Suprapubic skin (tissue), 4 donors: ENCODE measurements at regions not wholly inside any gene's neighbourhood (a gene's known extent, or its start where the extent isn't known, plus 50 kb on each side); places are given as distances from the start of the nearest gene placed in this dataset.

Experiments
- DNase-seq, 2 donors: peaks; one replicate each; pipeline ENCODE4 v3.0.0-alpha.2; 2019; ENCODE audit warnings: low spot score in 2 of 2
- H3K27ac ChIP-seq: fragments of 200-600 bp; sonication (generic); one replicate; pipeline ENCODE4 v1.5.1; 2019
- H3K27me3 ChIP-seq: fragments of 200-600 bp; sonication (generic); one replicate; pipeline ENCODE4 v1.5.1; 2019
- H3K36me3 ChIP-seq: fragments of 200-600 bp; sonication (generic); one replicate; pipeline ENCODE4 v1.5.1; 2019
- H3K4me1 ChIP-seq: fragments of 200-600 bp; sonication (generic); one replicate; pipeline ENCODE4 v1.5.1; 2019
- H3K4me3 ChIP-seq: fragments of 200-600 bp; sonication (generic); one replicate; pipeline ENCODE4 v1.5.1; 2019; ENCODE audit warnings: mild to moderate bottlenecking
- H3K9me3 ChIP-seq: fragments of 200-600 bp; sonication (generic); one replicate; pipeline ENCODE4 v1.5.1; 2019
- EP300 ChIP-seq: sonication (generic); formaldehyde crosslinking; IDR thresholded peaks from one replicate; pipeline ENCODE4 v1.6.1; 2017; ENCODE audit warnings: antibody characterized with exemption
- POLR2A ChIP-seq, 2 donors: fragments of 450-650 bp; IDR thresholded peaks; one replicate each; pipeline ENCODE4 v1.6.1; 2017; ENCODE audit warnings: antibody characterized with exemption in 2 of 2, mild to moderate bottlenecking in 2 of 2, moderate library complexity in 2 of 2
- POLR2AphosphoS5 ChIP-seq, 3 donors: sonication (generic); formaldehyde crosslinking; IDR thresholded peaks; one replicate each; pipeline ENCODE4 v1.6.1; 2017; ENCODE audit warnings: antibody characterized with exemption in 3 of 3
- WGBS: methylation state at CpG from one replicate; pipeline ENCODE4 v1.1.5; 2018; 5-methylcytosine and 5-hydroxymethylcytosine counted together
- TF ChIP-seq, protein P1 (sequence below), 2 donors: fragments of 200-600 bp in 1 of 2; fragments of 450-650 bp in 1 of 2; sonication (generic) in 1 of 2; IDR thresholded peaks; one replicate each; pipeline ENCODE4 v1.5.1; 2016 to 2019; ENCODE audit warnings: antibody characterized with exemption in 2 of 2, mild to moderate bottlenecking in 1 of 2, moderate library complexity in 1 of 2

DNA sequence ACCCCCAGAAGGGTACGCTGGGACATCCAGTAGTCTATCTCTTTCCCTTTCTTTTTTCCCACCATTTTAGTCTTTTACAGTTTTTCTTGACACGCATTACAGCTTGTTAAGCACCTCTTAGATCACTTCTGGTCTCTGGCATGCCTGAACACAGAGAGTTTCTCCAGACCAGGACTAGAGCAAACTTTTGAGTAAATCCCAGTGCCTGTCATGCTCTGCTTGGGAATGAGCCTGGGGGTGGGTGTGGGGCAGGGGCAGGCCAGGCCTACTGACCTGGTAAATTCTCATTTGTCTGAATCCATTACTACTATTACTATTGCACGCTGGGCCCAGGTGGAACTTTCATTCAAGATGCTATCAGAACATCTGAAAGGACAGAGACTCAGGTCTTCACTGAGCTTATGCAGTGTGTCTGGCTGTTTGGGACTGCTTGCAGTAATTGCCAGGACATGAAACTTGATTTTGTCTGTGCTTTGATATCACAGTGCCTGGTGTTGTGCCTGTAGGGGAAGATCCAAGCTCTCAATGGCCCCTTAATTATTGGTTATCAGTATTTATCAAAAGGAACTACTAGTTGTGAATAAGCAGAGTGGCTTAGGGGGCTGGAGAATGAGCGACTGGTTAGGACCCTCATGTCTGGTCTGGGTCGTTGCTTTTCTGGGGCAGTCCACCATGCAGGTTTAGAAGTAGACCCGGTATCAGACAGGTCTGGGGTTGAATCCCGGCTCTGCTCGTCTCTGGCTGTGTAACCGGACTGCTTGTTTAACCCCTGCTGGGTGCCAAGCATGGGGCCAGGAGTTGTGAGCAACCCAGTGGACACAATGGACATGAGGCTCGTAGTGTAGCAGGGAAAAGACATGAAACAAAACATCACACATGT, 196.1 kb upstream of the TLE3 start:
- H3K4me1 ChIP-seq, result peaks cover 16% of the 10 kb centered on the region
- no peak for DNase-seq
- H3K27ac ChIP-seq, result no peak overlapping the region
- H3K36me3 ChIP-seq, result no peaks in the 10 kb centered on the region
- H3K27me3 ChIP-seq, result no peaks in the 10 kb centered on the region
- 94% methylated on average over 10 of the region's 10 CpGs for WGBS
- no peaks in the 10 kb centered on the region for H3K9me3 ChIP-seq
- no peak for TF ChIP-seq EP300
- TF ChIP-seq POLR2A (IDR thresholded peaks at IDR 0.05), result no peak
- no peak for TF ChIP-seq POLR2AphosphoS5 (IDR thresholded peaks at IDR 0.05)
- TF ChIP-seq, protein P1, sequence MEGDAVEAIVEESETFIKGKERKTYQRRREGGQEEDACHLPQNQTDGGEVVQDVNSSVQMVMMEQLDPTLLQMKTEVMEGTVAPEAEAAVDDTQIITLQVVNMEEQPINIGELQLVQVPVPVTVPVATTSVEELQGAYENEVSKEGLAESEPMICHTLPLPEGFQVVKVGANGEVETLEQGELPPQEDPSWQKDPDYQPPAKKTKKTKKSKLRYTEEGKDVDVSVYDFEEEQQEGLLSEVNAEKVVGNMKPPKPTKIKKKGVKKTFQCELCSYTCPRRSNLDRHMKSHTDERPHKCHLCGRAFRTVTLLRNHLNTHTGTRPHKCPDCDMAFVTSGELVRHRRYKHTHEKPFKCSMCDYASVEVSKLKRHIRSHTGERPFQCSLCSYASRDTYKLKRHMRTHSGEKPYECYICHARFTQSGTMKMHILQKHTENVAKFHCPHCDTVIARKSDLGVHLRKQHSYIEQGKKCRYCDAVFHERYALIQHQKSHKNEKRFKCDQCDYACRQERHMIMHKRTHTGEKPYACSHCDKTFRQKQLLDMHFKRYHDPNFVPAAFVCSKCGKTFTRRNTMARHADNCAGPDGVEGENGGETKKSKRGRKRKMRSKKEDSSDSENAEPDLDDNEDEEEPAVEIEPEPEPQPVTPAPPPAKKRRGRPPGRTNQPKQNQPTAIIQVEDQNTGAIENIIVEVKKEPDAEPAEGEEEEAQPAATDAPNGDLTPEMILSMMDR (IDR thresholded peaks at IDR 0.05), result no peak
- H3K4me3 ChIP-seq, result no peak overlapping the region

DNA sequence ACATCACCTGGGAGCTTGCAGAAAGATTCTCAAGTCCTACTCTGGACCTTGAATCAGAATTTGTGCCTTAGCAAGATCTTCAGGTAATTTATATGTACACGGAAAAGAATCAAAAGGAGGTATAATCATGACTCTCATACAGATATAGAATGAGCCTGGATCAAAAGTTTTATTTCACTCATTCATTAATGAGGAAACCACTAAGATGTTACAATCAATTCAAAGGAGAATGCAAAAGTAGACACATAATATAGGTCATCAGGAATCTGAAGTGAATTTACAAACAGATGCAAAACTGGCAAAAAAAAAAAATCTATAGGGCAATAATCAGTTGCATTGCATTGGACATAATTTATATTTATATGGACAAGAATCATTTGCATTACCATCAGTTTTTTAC, 195.4 kb upstream of the TLE3 start:
- Histone ChIP-seq H3K27ac (no peak overlapping the region), H3K9me3 (no peaks in the 10 kb centered on the region), H3K4me1 (peaks cover 16% of the 10 kb centered on the region), H3K27me3 (no peaks in the 10 kb centered on the region), H3K4me3 (no peak overlapping the region), H3K36me3 (no peaks in the 10 kb centered on the region)
- DNase-seq, result no peak
- TF ChIP-seq, protein P1 (IDR thresholded peaks at IDR 0.05), result no peak
- no peak for TF ChIP-seq POLR2A (IDR thresholded peaks at IDR 0.05)
- TF ChIP-seq EP300, result no peak
- no peak for TF ChIP-seq POLR2AphosphoS5 (IDR thresholded peaks at IDR 0.05)
- WGBS, result 97% methylated on average over 1 of the region's 1 CpG

- 53% methylated on average over 9 of the region's 12 CpGs for WGBS
- no peaks in the 10 kb centered on the region for H3K27me3 ChIP-seq
- H3K27ac ChIP-seq, result no peak overlapping the region
- DNase-seq, result no peak
- no peak overlapping the region for H3K4me3 ChIP-seq
- TF ChIP-seq EP300 (no peak), POLR2AphosphoS5 (IDR thresholded peaks at IDR 0.05) (no peak), POLR2A (IDR thresholded peaks at IDR 0.05) (no peak)
- TF ChIP-seq, protein P1 (IDR thresholded peaks at IDR 0.05), result no peak
- no peaks in the 10 kb centered on the region for H3K36me3 ChIP-seq
- H3K4me1 ChIP-seq, result peaks cover 16% of the 10 kb centered on the region
- no peaks in the 10 kb centered on the region for H3K9me3 ChIP-seq
Observed at GRCh38 chr15:70292076-70292760, 194.5 kb upstream of the TLE3 start.

DNA sequence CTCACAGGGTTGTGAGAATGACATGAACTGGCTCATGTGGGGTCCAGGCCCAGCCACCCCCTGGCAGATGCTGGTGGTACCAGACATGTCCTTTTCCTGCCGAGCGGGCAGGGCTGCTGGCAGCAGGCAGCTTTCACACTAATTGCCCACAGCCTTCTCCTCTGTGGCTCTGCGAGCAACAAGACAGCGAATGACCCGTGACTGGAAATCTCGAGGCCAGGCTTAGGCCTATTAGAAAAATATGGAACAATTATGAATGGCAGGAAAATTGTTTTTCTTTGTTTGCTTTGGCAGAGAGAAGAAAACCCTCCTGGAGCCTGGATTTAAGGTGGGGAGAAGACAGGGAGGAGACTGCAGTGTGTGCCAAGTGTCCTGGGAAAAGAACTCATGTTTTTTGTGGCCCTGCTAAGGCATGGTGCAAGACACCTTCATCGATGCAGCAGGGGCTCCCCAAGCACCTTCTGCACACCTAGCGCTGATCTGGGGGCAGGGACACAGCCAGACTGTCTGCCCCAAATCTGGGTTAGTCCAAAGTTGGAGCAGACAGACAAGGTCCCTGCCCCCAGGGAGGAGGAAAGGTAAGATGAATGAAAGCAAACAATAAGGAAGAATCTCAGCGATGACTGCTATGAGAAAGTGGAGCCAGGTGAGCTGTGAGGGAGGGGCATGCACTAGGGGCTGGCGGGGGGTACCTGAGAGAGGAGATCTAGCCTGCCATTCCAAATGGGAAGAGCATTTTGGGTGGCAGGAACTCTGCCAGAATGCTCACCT, 193.8 kb upstream of the TLE3 start:
- no peak overlapping the region for H3K4me3 ChIP-seq
- WGBS, result 76% methylated on average over 10 of the region's 10 CpGs
- H3K27me3 ChIP-seq, result no peaks in the 10 kb centered on the region
- no peak for DNase-seq
- no peaks in the 10 kb centered on the region for H3K36me3 ChIP-seq
- TF ChIP-seq, protein P1 (IDR thresholded peaks at IDR 0.05), result no peak
- TF ChIP-seq EP300, result no peak
- no peak for TF ChIP-seq POLR2A (IDR thresholded peaks at IDR 0.05)
- no peak for TF ChIP-seq POLR2AphosphoS5 (IDR thresholded peaks at IDR 0.05)
- no peaks in the 10 kb centered on the region for H3K9me3 ChIP-seq
- no peak overlapping the region for H3K27ac ChIP-seq
- H3K4me1 ChIP-seq, result peaks cover 17% of the 10 kb centered on the region
